K562 (cell line): ENCODE measurements at regions not wholly inside any gene's neighbourhood (a gene's known extent, or its start where the extent isn't known, plus 50 kb on each side); places are given as distances from the start of the nearest gene placed in this dataset.
"Not testable (repeated sequence)": the region's sequence is repeated elsewhere in the genome, so short reads cannot be mapped to it uniquely, and the experiment has no call there.

ENCODE experiments used
- FOS ChIP-seq: IDR thresholded peaks from 3 replicates; pipeline ENCODE4 v1.6.1; 2011; ENCODE audit not compliant: insufficient read length; ENCODE audit errors: extremely low read depth
- FOXJ3 ChIP-seq: sonication (generic); formaldehyde crosslinking; IDR thresholded peaks from 2 replicates; pipeline ENCODE4 v1.4.0; 2020; ENCODE audit warnings: mild to moderate bottlenecking, missing genetic modification reagents
- PHF8 ChIP-seq: fragments of 200-600 bp; sonication (generic); IDR thresholded peaks from 2 replicates; pipeline ENCODE4 v1.6.1; 2012; ENCODE audit warnings: mixed run types, mild to moderate bottlenecking, inconsistent platforms, low read length, moderate library complexity, borderline replicate concordance
- POLR2A ChIP-seq: fragments of 450-650 bp; conservative IDR thresholded peaks from 2 replicates; pipeline ENCODE4 v1.6.1; 2016
- TF ChIP-seq, protein P1 (sequence below): IDR thresholded peaks from 3 replicates; pipeline ENCODE4 v1.6.1; 2011; ENCODE audit warnings: borderline replicate concordance, mild to moderate bottlenecking; ENCODE audit not compliant: insufficient read length, insufficient read depth
- TF ChIP-seq, protein P2 (sequence below), 3 experiments: IDR thresholded peaks in 2 of 3; conservative IDR thresholded peaks in 1 of 3; 2 replicates each; pipeline ENCODE4 v1.5.1; 2011 to 2012; ENCODE audit warnings: low read length in 3 of 3, mild to moderate bottlenecking in 3 of 3, control low read depth in 2 of 3, improper control_type of control experiment in 1 of 3, inconsistent platforms in 1 of 3, low read depth in 1 of 3, mixed read lengths in 1 of 3, moderate library complexity in 1 of 3; ENCODE audit not compliant: insufficient read depth in 2 of 3

DNA sequence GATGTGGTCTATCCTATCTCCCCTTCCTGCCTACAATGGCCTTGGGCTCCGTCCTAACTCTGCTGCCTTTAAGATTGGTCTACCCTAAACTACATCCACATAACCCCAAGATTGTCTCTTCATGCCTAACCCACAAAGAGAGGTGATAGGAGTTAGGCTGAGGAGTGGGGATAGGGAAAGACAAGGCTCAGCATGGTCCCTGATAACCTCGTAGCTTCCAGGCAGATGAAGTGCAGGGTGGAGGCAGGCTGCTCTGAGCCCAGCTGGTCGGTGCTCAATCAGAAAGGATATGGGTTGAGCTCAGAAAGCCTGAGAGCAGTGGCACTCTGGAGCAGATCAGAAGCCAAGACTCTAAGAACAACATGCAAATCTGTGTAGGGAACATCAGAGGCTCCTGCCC lies 87.1 kb upstream of the KIF2A start:
- TF ChIP-seq PHF8; POLR2A; FOS; FOXJ3 (CRISPR knock-in tag): not testable (repeated sequence)
- TF ChIP-seq, protein P1, sequence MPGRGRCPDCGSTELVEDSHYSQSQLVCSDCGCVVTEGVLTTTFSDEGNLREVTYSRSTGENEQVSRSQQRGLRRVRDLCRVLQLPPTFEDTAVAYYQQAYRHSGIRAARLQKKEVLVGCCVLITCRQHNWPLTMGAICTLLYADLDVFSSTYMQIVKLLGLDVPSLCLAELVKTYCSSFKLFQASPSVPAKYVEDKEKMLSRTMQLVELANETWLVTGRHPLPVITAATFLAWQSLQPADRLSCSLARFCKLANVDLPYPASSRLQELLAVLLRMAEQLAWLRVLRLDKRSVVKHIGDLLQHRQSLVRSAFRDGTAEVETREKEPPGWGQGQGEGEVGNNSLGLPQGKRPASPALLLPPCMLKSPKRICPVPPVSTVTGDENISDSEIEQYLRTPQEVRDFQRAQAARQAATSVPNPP, result not testable (repeated sequence)
- TF ChIP-seq, protein P2, sequence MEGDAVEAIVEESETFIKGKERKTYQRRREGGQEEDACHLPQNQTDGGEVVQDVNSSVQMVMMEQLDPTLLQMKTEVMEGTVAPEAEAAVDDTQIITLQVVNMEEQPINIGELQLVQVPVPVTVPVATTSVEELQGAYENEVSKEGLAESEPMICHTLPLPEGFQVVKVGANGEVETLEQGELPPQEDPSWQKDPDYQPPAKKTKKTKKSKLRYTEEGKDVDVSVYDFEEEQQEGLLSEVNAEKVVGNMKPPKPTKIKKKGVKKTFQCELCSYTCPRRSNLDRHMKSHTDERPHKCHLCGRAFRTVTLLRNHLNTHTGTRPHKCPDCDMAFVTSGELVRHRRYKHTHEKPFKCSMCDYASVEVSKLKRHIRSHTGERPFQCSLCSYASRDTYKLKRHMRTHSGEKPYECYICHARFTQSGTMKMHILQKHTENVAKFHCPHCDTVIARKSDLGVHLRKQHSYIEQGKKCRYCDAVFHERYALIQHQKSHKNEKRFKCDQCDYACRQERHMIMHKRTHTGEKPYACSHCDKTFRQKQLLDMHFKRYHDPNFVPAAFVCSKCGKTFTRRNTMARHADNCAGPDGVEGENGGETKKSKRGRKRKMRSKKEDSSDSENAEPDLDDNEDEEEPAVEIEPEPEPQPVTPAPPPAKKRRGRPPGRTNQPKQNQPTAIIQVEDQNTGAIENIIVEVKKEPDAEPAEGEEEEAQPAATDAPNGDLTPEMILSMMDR (IDR thresholded peaks at IDR 0.05 in 2 of 3, conservative IDR thresholded peaks at IDR 0.05 in 1 of 3; ENCODE audit: insufficient read depth in 2 of 3, low read depth in 1 of 3, low read length in 3 of 3), result not testable (repeated sequence)
